MCF 10A (cell line): ENCODE measurements at regions not wholly inside any gene's neighbourhood (a gene's known extent, or its start where the extent isn't known, plus 50 kb on each side); places are given as distances from the start of the nearest gene placed in this dataset.

ENCODE experiments used
- BruUV-seq: library from RNA; stranded (reverse); fragments of 400-500 nt; replicated peaks from 2 replicates; lab custom pipeline; 2021; lab: Mats Ljungman, UMichigan
- CTCF ChIA-PET: fragments of 300-600 bp; sonication (Branson Sonifier 250); formaldehyde crosslinking; extraction: SDS; loops from one replicate; lab custom pipeline; 2021; ENCODE audit warnings: antibody characterized with exemption, inconsistent platforms; lab: Yijun Ruan, JAX
- POLR2A ChIA-PET: fragments of 300-600, 350-650 bp; sonication (Branson Sonifier 250); formaldehyde crosslinking; extraction: SDS; loops from one replicate; lab custom pipeline; 2020; ENCODE audit warnings: antibody characterized with exemption, inconsistent platforms; lab: Yijun Ruan, JAX
- DNase-seq: peaks from one replicate; pipeline ENCODE4 v3.0.0-alpha.2; 2018; ENCODE audit not compliant: unreplicated experiment
- H3K27ac Mint-ChIP-seq: one replicate; pipeline ENCODE4 v1.8.0; 2022; ENCODE audit warnings: mild to moderate bottlenecking, low read depth, mixed read lengths; ENCODE audit not compliant: unreplicated experiment
- H3K27me3 Mint-ChIP-seq: one replicate; pipeline ENCODE4 v1.8.0; 2022; ENCODE audit warnings: mixed read lengths; ENCODE audit not compliant: insufficient read depth, unreplicated experiment
- H3K36me3 Mint-ChIP-seq: one replicate; pipeline ENCODE4 v1.8.0; 2022; ENCODE audit warnings: mild to moderate bottlenecking, moderate library complexity, mixed read lengths; ENCODE audit not compliant: insufficient read depth, unreplicated experiment
- H3K4me1 Mint-ChIP-seq: one replicate; pipeline ENCODE4 v1.8.0; 2022; ENCODE audit warnings: mixed read lengths; ENCODE audit not compliant: insufficient read depth, unreplicated experiment
- H3K4me3 Mint-ChIP-seq: one replicate; pipeline ENCODE4 v1.8.0; 2022; ENCODE audit warnings: mild to moderate bottlenecking, moderate library complexity, mixed read lengths; ENCODE audit not compliant: unreplicated experiment
- H3K9me3 Mint-ChIP-seq: one replicate; pipeline ENCODE4 v1.8.0; 2022; ENCODE audit warnings: mixed read lengths; ENCODE audit not compliant: unreplicated experiment
- intact Hi-C: fragments of 100-400 bp; cut with micrococcal nuclease; formaldehyde crosslinking; loops from 2 replicates; pipeline ENCODE4 v1.14.1; 2022
- TF ChIP-seq, protein P1 (sequence below): fragments of 200-600 bp; IDR thresholded peaks from one replicate; pipeline ENCODE4 v1.8.0; 2022; ENCODE audit warnings: antibody characterized with exemption, mild to moderate bottlenecking; ENCODE audit not compliant: unreplicated experiment

- no peaks in the 10 kb centered on the region for H3K36me3 Mint-ChIP-seq
- no peaks in the 10 kb centered on the region for H3K4me1 Mint-ChIP-seq
- no peak for DNase-seq
- POLR2A ChIA-PET = no interaction called here
- no peaks in the 10 kb centered on the region for H3K27me3 Mint-ChIP-seq
- TF ChIP-seq, protein P1, sequence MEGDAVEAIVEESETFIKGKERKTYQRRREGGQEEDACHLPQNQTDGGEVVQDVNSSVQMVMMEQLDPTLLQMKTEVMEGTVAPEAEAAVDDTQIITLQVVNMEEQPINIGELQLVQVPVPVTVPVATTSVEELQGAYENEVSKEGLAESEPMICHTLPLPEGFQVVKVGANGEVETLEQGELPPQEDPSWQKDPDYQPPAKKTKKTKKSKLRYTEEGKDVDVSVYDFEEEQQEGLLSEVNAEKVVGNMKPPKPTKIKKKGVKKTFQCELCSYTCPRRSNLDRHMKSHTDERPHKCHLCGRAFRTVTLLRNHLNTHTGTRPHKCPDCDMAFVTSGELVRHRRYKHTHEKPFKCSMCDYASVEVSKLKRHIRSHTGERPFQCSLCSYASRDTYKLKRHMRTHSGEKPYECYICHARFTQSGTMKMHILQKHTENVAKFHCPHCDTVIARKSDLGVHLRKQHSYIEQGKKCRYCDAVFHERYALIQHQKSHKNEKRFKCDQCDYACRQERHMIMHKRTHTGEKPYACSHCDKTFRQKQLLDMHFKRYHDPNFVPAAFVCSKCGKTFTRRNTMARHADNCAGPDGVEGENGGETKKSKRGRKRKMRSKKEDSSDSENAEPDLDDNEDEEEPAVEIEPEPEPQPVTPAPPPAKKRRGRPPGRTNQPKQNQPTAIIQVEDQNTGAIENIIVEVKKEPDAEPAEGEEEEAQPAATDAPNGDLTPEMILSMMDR = no peak
- H3K27ac Mint-ChIP-seq = no peak overlapping the region
- intact Hi-C loops = no loop called here
- H3K4me3 Mint-ChIP-seq = no peak overlapping the region
- CTCF ChIA-PET = no interaction called here
- peaks cover 16% of the 10 kb centered on the region for H3K9me3 Mint-ChIP-seq
- no TSS peak for BruUV-seq
Measured at GRCh38 chr15:53059273-53060043, 269.3 kb upstream of the ONECUT1 start.

DNA sequence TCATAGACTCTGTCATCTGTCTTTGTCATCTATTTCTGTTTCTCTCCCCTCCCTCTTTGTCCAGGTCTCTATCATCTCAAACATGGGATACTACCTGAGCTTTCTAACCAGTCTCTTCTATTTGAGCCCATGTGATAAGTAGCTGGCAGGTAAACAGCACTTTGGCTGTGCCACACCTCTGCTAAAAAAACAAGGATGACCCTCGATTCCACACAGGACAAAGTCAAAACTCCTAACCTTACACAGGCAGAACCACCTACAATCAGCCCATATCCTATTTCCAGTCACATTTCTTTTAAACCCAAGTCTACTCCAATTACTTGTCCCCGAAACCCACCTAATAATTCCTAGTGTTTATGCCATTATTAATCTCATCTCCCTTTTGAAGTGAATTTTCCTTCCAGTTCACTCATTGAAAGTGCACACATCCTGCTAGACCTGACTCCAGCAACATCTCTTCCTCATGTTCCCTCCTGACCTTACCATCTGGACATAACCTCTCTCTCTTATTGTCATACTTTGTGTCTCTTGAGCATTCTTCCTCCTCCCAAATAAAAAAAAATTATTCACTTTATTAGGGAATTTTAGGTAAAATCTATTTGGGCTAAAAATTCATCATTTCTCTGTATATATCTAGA, 256.1 kb upstream of the ONECUT1 start:
- TF ChIP-seq, protein P1 = no peak
- ChIA-PET POLR2A (no interaction called here), CTCF (no interaction called here)
- Mint-ChIP-seq H3K4me1 (no peaks in the 10 kb centered on the region), H3K4me3 (no peak overlapping the region), H3K36me3 (no peaks in the 10 kb centered on the region), H3K27ac (no peak overlapping the region), H3K27me3 (no peaks in the 10 kb centered on the region), H3K9me3 (peaks cover 56% of the 10 kb centered on the region)
- no peak for DNase-seq
- BruUV-seq = no TSS peak
- intact Hi-C loops = no loop called here

DNA sequence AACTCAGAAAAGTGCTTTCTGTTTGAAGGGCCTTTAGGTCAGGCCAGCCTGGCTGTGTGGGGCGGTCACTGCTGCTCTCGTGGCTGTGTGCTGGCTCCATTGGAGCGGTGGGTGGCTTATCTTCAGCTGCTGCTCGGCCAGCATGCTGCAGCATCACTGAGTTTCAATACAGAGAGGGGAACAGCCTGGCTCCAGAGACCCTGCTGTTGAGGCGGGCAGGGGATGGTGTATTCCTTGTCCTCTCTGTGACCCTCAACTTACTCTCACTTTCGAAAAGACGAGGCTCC, 248.5 kb upstream of the ONECUT1 start:
- peaks cover 11% of the 10 kb centered on the region for H3K9me3 Mint-ChIP-seq
- no peaks in the 10 kb centered on the region for H3K27me3 Mint-ChIP-seq
- intact Hi-C loops = no loop called here
- H3K27ac Mint-ChIP-seq = no peak overlapping the region
- CTCF ChIA-PET = no interaction called here
- BruUV-seq = no TSS peak
- H3K4me1 Mint-ChIP-seq = no peaks in the 10 kb centered on the region
- TF ChIP-seq, protein P1 = no peak
- POLR2A ChIA-PET = no interaction called here
- no peak for DNase-seq
- H3K36me3 Mint-ChIP-seq = no peaks in the 10 kb centered on the region
- H3K4me3 Mint-ChIP-seq = no peak overlapping the region

- POLR2A ChIA-PET = no interaction called here
- peaks cover 6% of the 10 kb centered on the region for H3K9me3 Mint-ChIP-seq
Measured at GRCh38 chr15:53037904-53038654, 247.9 kb upstream of the ONECUT1 start.

More at GRCh38 chr15:53037904-53038654, 247.9 kb upstream of the ONECUT1 start:
- Mint-ChIP-seq H3K27ac (no peak overlapping the region), H3K27me3 (no peaks in the 10 kb centered on the region), H3K4me1 (no peaks in the 10 kb centered on the region), H3K36me3 (no peaks in the 10 kb centered on the region), H3K4me3 (no peak overlapping the region)
- TF ChIP-seq, protein P1 = no peak
- no peak for DNase-seq
- CTCF ChIA-PET = no interaction called here
- intact Hi-C loops = no loop called here
- no TSS peak for BruUV-seq
